Neural cell (in vitro differentiated cells): ENCODE measurements at regions not wholly inside any gene's neighbourhood (a gene's known extent, or its start where the extent isn't known, plus 50 kb on each side); places are given as distances from the start of the nearest gene placed in this dataset.

ENCODE experiments used
- EZH2 ChIP-seq: fragments of 200-600, 300-800 bp; shearing (Covaris generic), sonication (generic); IDR thresholded peaks from 2 replicates; pipeline ENCODE4 v1.6.1; 2014; ENCODE audit warnings: antibody characterized with exemption, low read length, borderline replicate concordance, mild to moderate bottlenecking; ENCODE audit not compliant: insufficient read depth, poor library complexity, severe bottlenecking
- MXI1 ChIP-seq: fragments of 450-650 bp; conservative IDR thresholded peaks from 2 replicates; pipeline ENCODE4 v1.6.1; 2014; ENCODE audit warnings: antibody characterized with exemption, mild to moderate bottlenecking; ENCODE audit not compliant: poor library complexity, severe bottlenecking
- POLR2AphosphoS5 ChIP-seq: IDR thresholded peaks from 2 replicates; pipeline ENCODE4 v1.6.1; 2012
- RAD21 ChIP-seq: fragments of 450-650 bp; conservative IDR thresholded peaks from 2 replicates; pipeline ENCODE4 v1.6.1; 2014; ENCODE audit warnings: antibody characterized with exemption, mild to moderate bottlenecking, moderate library complexity
- REST ChIP-seq: IDR thresholded peaks from 2 replicates; pipeline ENCODE4 v1.6.1; 2012; ENCODE audit warnings: borderline replicate concordance
- SMC3 ChIP-seq: fragments of 450-650 bp; conservative IDR thresholded peaks from 2 replicates; pipeline ENCODE4 v1.6.1; 2014; ENCODE audit warnings: antibody characterized with exemption, mild to moderate bottlenecking, moderate library complexity; ENCODE audit not compliant: poor library complexity
- TAF1 ChIP-seq: IDR thresholded peaks from 2 replicates; pipeline ENCODE4 v1.6.1; 2012; ENCODE audit warnings: low read depth
- TF ChIP-seq, protein P1 (sequence below): fragments of 450-650 bp; IDR thresholded peaks from 2 replicates; pipeline ENCODE4 v1.5.1; 2014; ENCODE audit warnings: antibody characterized with exemption, mild to moderate bottlenecking, moderate library complexity; ENCODE audit not compliant: poor library complexity, severe bottlenecking

GRCh38 chr2:53317861-53318260 is 449.7 kb upstream of the CHAC2 start:
- no peak for TF ChIP-seq POLR2AphosphoS5
- TF ChIP-seq, protein P1, sequence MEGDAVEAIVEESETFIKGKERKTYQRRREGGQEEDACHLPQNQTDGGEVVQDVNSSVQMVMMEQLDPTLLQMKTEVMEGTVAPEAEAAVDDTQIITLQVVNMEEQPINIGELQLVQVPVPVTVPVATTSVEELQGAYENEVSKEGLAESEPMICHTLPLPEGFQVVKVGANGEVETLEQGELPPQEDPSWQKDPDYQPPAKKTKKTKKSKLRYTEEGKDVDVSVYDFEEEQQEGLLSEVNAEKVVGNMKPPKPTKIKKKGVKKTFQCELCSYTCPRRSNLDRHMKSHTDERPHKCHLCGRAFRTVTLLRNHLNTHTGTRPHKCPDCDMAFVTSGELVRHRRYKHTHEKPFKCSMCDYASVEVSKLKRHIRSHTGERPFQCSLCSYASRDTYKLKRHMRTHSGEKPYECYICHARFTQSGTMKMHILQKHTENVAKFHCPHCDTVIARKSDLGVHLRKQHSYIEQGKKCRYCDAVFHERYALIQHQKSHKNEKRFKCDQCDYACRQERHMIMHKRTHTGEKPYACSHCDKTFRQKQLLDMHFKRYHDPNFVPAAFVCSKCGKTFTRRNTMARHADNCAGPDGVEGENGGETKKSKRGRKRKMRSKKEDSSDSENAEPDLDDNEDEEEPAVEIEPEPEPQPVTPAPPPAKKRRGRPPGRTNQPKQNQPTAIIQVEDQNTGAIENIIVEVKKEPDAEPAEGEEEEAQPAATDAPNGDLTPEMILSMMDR: no peak
- TF ChIP-seq EZH2: no peak
- TF ChIP-seq MXI1: no peak
- TF ChIP-seq TAF1: no peak
- no peak for TF ChIP-seq SMC3
- no peak for TF ChIP-seq RAD21
- no peak for TF ChIP-seq REST
